HCT116 (cell line): ENCODE measurements at regions not wholly inside any gene's neighbourhood (a gene's known extent, or its start where the extent isn't known, plus 50 kb on each side); places are given as distances from the start of the nearest gene placed in this dataset.

Experiments used
- ATAC-seq: fragments of 200-7000 bp; cut with Tn5 transposase; 2 replicates; pipeline ENCODE4 v1.9.1; 2020; ENCODE audit warnings: mild to moderate bottlenecking, moderate library complexity
- BruUV-seq: library from RNA; stranded (reverse); fragments of 400-500 nt; replicated peaks from 2 replicates; lab custom pipeline; 2021; lab: Mats Ljungman, UMichigan
- CTCF ChIA-PET: fragments of 300-600 bp; sonication (Branson Sonifier 250); formaldehyde crosslinking; loops from one replicate; lab custom pipeline; 2021; ENCODE audit warnings: antibody characterized with exemption; lab: Charles Lee
- POLR2A ChIA-PET: fragments of 300-600, 350-600 bp; sonication (Branson Sonifier 250); formaldehyde crosslinking; loops from one replicate; lab custom pipeline; 2021; ENCODE audit warnings: antibody characterized with exemption; lab: Charles Lee
- RAD21 ChIA-PET, 2 experiments: fragments of 300-600 bp; sonication (Branson Sonifier 250); formaldehyde crosslinking; loops; one replicate each; lab custom pipeline; 2023; ENCODE audit warnings: low total read pairs in 2 of 2; ENCODE audit not compliant: uncharacterized antibody in 2 of 2, unreplicated experiment in 2 of 2, low non-redundant PET in 1 of 2; lab: Charles Lee
- DNase-seq: peaks from one replicate; pipeline ENCODE4 v3.0.0-alpha.2; 2010; ENCODE audit warnings: low read depth, low spot score
- H2AFZ ChIP-seq: fragments of 200-600 bp; shearing (Covaris generic), sonication (generic); 2 replicates; pipeline ENCODE4 v1.6.1; 2017; ENCODE audit warnings: low read depth, mixed run types, mixed read lengths, antibody characterized with exemption, low read length; ENCODE audit not compliant: poor library complexity, severe bottlenecking
- H3K27ac ChIP-seq: 2 replicates; pipeline ENCODE4 v1.5.1; 2012; ENCODE audit warnings: low read depth, low read length
- H3K27me3 ChIP-seq: fragments of 200-600 bp; sonication (generic); 2 replicates; pipeline ENCODE4 v1.6.1; 2016; ENCODE audit warnings: mixed run types, low read length, mixed read lengths; ENCODE audit not compliant: insufficient read depth
- H3K36me3 ChIP-seq, 2 experiments: fragments of 200-500 bp in 1 of 2; fragments of 200-600 bp in 1 of 2; sonication (Bioruptor generic) in 1 of 2; sonication (generic) in 1 of 2; 2 replicates each; pipeline versions ENCODE4 v1.5.1 to v1.6.1; 2014 to 2016; ENCODE audit warnings: low read length in 2 of 2, inconsistent platforms in 1 of 2, mixed read lengths in 1 of 2, mixed run types in 1 of 2; ENCODE audit not compliant: insufficient read depth in 2 of 2, control insufficient read depth in 1 of 2
- H3K4me1 ChIP-seq, 2 experiments: fragments of 200-600 bp in 1 of 2; sonication (generic) in 1 of 2; 2 replicates each; pipeline versions ENCODE4 v1.5.1 to v1.6.1; 2012 to 2017; ENCODE audit warnings: low read length in 2 of 2, inconsistent platforms in 1 of 2, mild to moderate bottlenecking in 1 of 2, mixed read lengths in 1 of 2, mixed run types in 1 of 2, moderate library complexity in 1 of 2; ENCODE audit not compliant: insufficient read depth in 2 of 2, control insufficient read depth in 1 of 2
- H3K4me2 ChIP-seq: fragments of 200-600 bp; sonication (generic); 2 replicates; pipeline ENCODE4 v1.6.1; 2017; ENCODE audit warnings: mixed run types, low read length, mixed read lengths
- H3K4me3 ChIP-seq, 2 experiments: fragments of 200-600 bp in 1 of 2; sonication (generic) in 1 of 2; replicated peaks in 1 of 2; 2 replicates each; pipeline ENCODE4 v1.5.1; 2011 to 2016; ENCODE audit warnings: low read length in 2 of 2, control low read depth in 1 of 2, low read depth in 1 of 2, mild to moderate bottlenecking in 1 of 2, mixed read lengths in 1 of 2, mixed run types in 1 of 2
- H3K79me2 ChIP-seq: fragments of 200-600 bp; sonication (generic); 2 replicates; pipeline ENCODE4 v1.6.1; 2017; ENCODE audit warnings: mild to moderate bottlenecking, mixed run types, low read length, moderate library complexity, mixed read lengths; ENCODE audit not compliant: insufficient read depth
- H3K9ac ChIP-seq: fragments of 200-600 bp; sonication (generic); 2 replicates; pipeline ENCODE4 v1.6.1; 2016; ENCODE audit warnings: low read length, mixed read lengths
- H3K9me2 ChIP-seq: fragments of 200-600 bp; sonication (generic), shearing (Covaris generic); 2 replicates; pipeline ENCODE4 v1.6.1; 2017; ENCODE audit warnings: mixed run types, mild to moderate bottlenecking, moderate library complexity; ENCODE audit not compliant: insufficient read depth
- H3K9me3 ChIP-seq, 2 experiments: fragments of 200-500 bp in 1 of 2; fragments of 200-600 bp in 1 of 2; sonication (Bioruptor generic) in 1 of 2; sonication (generic) in 1 of 2; 2 replicates each; pipeline ENCODE4 v1.6.1; 2014 to 2017; ENCODE audit warnings: low read length in 2 of 2, mixed read lengths in 2 of 2, inconsistent platforms in 1 of 2, low read depth in 1 of 2, mild to moderate bottlenecking in 1 of 2, mixed run types in 1 of 2, moderate library complexity in 1 of 2; ENCODE audit not compliant: control insufficient read depth in 1 of 2, insufficient read depth in 1 of 2
- H4K20me1 ChIP-seq: fragments of 200-600 bp; sonication (generic), shearing (Covaris generic); 2 replicates; pipeline ENCODE4 v1.6.1; 2017; ENCODE audit warnings: mixed run types, mild to moderate bottlenecking, moderate library complexity; ENCODE audit not compliant: insufficient read depth
- CBX3 ChIP-seq: IDR thresholded peaks from 2 replicates; pipeline ENCODE4 v1.6.1; 2012; ENCODE audit warnings: low read depth
- ELF1 ChIP-seq: IDR thresholded peaks from 2 replicates; pipeline ENCODE4 v1.6.1; 2012; ENCODE audit warnings: low read depth, borderline replicate concordance
- EZH2 ChIP-seq: fragments of 200-600 bp; sonication (generic); IDR thresholded peaks from 2 replicates; pipeline ENCODE4 v1.6.1; 2017; ENCODE audit warnings: antibody characterized with exemption, mixed run types
- EZH2phosphoT487 ChIP-seq: fragments of 200-600 bp; IDR thresholded peaks from 2 replicates; pipeline ENCODE4 v1.6.1; 2018; ENCODE audit warnings: antibody characterized with exemption, borderline replicate concordance
- JUND ChIP-seq: IDR thresholded peaks from 2 replicates; pipeline ENCODE4 v1.6.1; 2012
- POLR2A ChIP-seq: IDR thresholded peaks from 2 replicates; pipeline ENCODE4 v1.7.0; 2011; ENCODE audit warnings: borderline replicate concordance; ENCODE audit not compliant: insufficient read depth, insufficient read length; ENCODE audit errors: extremely low read depth
- POLR2AphosphoS5 ChIP-seq: IDR thresholded peaks from 2 replicates; pipeline ENCODE4 v1.6.1; 2011; ENCODE audit warnings: mild to moderate bottlenecking, low read depth, low read length, moderate library complexity
- RAD21 ChIP-seq: IDR thresholded peaks from 2 replicates; pipeline ENCODE4 v1.6.1; 2012; ENCODE audit warnings: low read depth, mild to moderate bottlenecking
- SIN3A ChIP-seq: IDR thresholded peaks from 2 replicates; pipeline ENCODE4 v1.6.1; 2012; ENCODE audit warnings: low read depth
- SP1 ChIP-seq: IDR thresholded peaks from 2 replicates; pipeline ENCODE4 v1.6.1; 2012; ENCODE audit warnings: low read depth
- SRF ChIP-seq: IDR thresholded peaks from 2 replicates; pipeline ENCODE4 v1.6.1; 2012; ENCODE audit warnings: low read depth
- TCF7L2 ChIP-seq: IDR thresholded peaks from 2 replicates; pipeline ENCODE4 v1.7.0; 2011; ENCODE audit warnings: borderline replicate concordance, inconsistent platforms; ENCODE audit not compliant: insufficient read depth, insufficient read length; ENCODE audit errors: extremely low read depth
- YY1 ChIP-seq: IDR thresholded peaks from 2 replicates; pipeline ENCODE4 v1.6.1; 2011; ENCODE audit warnings: low read length, low read depth, moderate library complexity, mild to moderate bottlenecking; ENCODE audit not compliant: insufficient replicate concordance; ENCODE audit errors: extremely low read depth
- ZFX ChIP-seq: fragments of 450-650 bp; IDR thresholded peaks from 2 replicates; pipeline ENCODE4 v1.6.1; 2017
- ZNF274 ChIP-seq: fragments of 200-500 bp; sonication (Bioruptor generic); IDR thresholded peaks from 2 replicates; pipeline ENCODE4 v1.6.1; 2014; ENCODE audit warnings: mild to moderate bottlenecking, low read depth, low read length, inconsistent platforms
- intact Hi-C: fragments of 100-400 bp; cut with micrococcal nuclease; formaldehyde crosslinking; loops from 2 replicates; pipeline ENCODE4 v1.10.0; 2022
- TF ChIP-seq, protein P1 (sequence below): IDR thresholded peaks from 2 replicates; pipeline ENCODE4 v1.6.1; 2012
- TF ChIP-seq, protein P2 (sequence below): IDR thresholded peaks from 2 replicates; pipeline ENCODE4 v1.6.1; 2011; ENCODE audit warnings: mild to moderate bottlenecking, low read length, moderate library complexity; ENCODE audit not compliant: insufficient replicate concordance; ENCODE audit errors: extremely low read depth
- TF ChIP-seq, protein P3 (sequence below): IDR thresholded peaks from 2 replicates; pipeline ENCODE4 v1.6.1; 2012; ENCODE audit warnings: low read depth

DNA sequence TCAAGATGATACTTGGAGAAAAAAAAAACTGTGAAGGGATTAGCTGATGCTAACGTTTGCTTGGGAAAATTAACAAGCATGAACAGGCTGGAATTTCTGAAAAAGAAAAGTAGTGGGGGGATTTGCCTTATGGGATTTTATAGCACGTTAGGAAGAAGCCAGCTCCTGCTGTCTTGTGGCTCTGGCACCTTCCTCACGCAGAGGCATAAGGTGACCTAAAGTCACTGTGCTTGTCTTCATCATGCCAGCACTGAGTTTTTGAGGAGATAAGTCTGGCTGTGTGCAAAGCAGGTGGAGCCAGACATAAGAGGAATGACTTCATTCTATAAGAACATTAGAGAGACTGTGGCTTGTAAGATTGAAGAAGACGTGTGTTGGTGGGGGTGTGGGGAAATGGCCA, 94.4 kb upstream of the MAP1B start:
- no TSS peak for BruUV-seq

More for the DNA sequence above, 94.4 kb upstream of the MAP1B start:
- no peaks in the 10 kb centered on the region for H3K79me2 ChIP-seq
- POLR2A ChIA-PET = no interaction called here
- TF ChIP-seq SIN3A (no peak), SP1 (no peak), ELF1 (no peak), CBX3 (no peak), POLR2A (no peak), POLR2AphosphoS5 (no peak), JUND (no peak), YY1 (no peak), RAD21 (no peak), SRF (no peak), EZH2phosphoT487 (no peak), EZH2 (no peak), ZNF274 (no peak), TCF7L2 (no peak), ZFX (no peak)
- TF ChIP-seq, protein P1, sequence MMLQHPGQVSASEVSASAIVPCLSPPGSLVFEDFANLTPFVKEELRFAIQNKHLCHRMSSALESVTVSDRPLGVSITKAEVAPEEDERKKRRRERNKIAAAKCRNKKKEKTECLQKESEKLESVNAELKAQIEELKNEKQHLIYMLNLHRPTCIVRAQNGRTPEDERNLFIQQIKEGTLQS = no peak
- TF ChIP-seq, protein P2, sequence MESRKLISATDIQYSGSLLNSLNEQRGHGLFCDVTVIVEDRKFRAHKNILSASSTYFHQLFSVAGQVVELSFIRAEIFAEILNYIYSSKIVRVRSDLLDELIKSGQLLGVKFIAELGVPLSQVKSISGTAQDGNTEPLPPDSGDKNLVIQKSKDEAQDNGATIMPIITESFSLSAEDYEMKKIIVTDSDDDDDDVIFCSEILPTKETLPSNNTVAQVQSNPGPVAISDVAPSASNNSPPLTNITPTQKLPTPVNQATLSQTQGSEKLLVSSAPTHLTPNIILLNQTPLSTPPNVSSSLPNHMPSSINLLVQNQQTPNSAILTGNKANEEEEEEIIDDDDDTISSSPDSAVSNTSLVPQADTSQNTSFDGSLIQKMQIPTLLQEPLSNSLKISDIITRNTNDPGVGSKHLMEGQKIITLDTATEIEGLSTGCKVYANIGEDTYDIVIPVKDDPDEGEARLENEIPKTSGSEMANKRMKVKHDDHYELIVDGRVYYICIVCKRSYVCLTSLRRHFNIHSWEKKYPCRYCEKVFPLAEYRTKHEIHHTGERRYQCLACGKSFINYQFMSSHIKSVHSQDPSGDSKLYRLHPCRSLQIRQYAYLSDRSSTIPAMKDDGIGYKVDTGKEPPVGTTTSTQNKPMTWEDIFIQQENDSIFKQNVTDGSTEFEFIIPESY = no peak
- TF ChIP-seq, protein P3, sequence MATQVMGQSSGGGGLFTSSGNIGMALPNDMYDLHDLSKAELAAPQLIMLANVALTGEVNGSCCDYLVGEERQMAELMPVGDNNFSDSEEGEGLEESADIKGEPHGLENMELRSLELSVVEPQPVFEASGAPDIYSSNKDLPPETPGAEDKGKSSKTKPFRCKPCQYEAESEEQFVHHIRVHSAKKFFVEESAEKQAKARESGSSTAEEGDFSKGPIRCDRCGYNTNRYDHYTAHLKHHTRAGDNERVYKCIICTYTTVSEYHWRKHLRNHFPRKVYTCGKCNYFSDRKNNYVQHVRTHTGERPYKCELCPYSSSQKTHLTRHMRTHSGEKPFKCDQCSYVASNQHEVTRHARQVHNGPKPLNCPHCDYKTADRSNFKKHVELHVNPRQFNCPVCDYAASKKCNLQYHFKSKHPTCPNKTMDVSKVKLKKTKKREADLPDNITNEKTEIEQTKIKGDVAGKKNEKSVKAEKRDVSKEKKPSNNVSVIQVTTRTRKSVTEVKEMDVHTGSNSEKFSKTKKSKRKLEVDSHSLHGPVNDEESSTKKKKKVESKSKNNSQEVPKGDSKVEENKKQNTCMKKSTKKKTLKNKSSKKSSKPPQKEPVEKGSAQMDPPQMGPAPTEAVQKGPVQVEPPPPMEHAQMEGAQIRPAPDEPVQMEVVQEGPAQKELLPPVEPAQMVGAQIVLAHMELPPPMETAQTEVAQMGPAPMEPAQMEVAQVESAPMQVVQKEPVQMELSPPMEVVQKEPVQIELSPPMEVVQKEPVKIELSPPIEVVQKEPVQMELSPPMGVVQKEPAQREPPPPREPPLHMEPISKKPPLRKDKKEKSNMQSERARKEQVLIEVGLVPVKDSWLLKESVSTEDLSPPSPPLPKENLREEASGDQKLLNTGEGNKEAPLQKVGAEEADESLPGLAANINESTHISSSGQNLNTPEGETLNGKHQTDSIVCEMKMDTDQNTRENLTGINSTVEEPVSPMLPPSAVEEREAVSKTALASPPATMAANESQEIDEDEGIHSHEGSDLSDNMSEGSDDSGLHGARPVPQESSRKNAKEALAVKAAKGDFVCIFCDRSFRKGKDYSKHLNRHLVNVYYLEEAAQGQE = no peak
- TF ChIP-seq, all 23 proteins: peak for 0
- no peaks in the 10 kb centered on the region for H3K9me2 ChIP-seq
- H3K27ac ChIP-seq = no peak overlapping the region
- H3K4me2 ChIP-seq = no peak overlapping the region
- RAD21 ChIA-PET = no interaction called here
- no peaks in the 10 kb centered on the region for H3K27me3 ChIP-seq
- ATAC-seq = no peak
- H4K20me1 ChIP-seq = no peaks in the 10 kb centered on the region
- no peaks in the 10 kb centered on the region for H3K9me3 ChIP-seq
- CTCF ChIA-PET = no interaction called here
- intact Hi-C loops = no loop called here
- DNase-seq = no peak
- no peaks in the 10 kb centered on the region for H3K36me3 ChIP-seq
- no peak overlapping the region for H3K4me3 ChIP-seq
- no peak overlapping the region for H3K9ac ChIP-seq
- no peak overlapping the region for H2AFZ ChIP-seq
- H3K4me1 ChIP-seq = peaks cover 10 to 13% of the 10 kb centered on the region in 2 experiments
